Keratinocyte (primary cell): ENCODE measurements at regions not wholly inside any gene's neighbourhood (a gene's known extent, or its start where the extent isn't known, plus 50 kb on each side); places are given as distances from the start of the nearest gene placed in this dataset.

Source experiments
- EZH2 ChIP-seq: IDR thresholded peaks from one replicate; pipeline ENCODE4 v1.6.1; 2012; ENCODE audit warnings: inconsistent platforms, mild to moderate bottlenecking, low read length, moderate library complexity
- TF ChIP-seq, protein P1 (sequence below), 3 experiments: IDR thresholded peaks in 1 of 3; conservative IDR thresholded peaks in 1 of 3; optimal IDR thresholded peaks in 1 of 3; 2 replicates in 2 of 3; 3 replicates in 1 of 3; pipeline versions ENCODE3 to v1.5.1; 2011; ENCODE audit warnings: low read length in 3 of 3, mild to moderate bottlenecking in 3 of 3, moderate library complexity in 2 of 3, control low read depth in 1 of 3, inconsistent platforms in 1 of 3; ENCODE audit not compliant: insufficient read depth in 2 of 3; ENCODE audit errors: extremely low read depth in 1 of 3

DNA sequence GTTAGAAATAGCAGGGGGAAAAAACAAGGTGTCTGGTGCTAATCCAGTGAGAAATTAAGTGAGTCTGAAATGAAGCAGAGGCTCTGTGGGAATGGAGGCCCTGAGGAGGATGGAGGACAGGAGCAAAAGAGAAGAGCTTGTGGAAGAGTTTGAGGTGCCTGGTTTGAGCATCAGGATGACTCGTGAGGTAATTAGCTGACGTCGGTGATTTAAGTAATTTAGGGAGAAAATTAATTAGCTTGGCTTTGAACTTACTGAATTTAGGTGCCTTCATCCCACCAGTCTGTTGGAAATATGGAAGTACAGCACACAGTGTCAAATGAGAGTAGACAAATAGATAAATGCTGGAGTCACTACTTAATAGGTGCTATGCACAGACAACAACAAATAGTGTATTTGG, 103.0 kb upstream of the CDH6 start:
- TF ChIP-seq, protein P1, sequence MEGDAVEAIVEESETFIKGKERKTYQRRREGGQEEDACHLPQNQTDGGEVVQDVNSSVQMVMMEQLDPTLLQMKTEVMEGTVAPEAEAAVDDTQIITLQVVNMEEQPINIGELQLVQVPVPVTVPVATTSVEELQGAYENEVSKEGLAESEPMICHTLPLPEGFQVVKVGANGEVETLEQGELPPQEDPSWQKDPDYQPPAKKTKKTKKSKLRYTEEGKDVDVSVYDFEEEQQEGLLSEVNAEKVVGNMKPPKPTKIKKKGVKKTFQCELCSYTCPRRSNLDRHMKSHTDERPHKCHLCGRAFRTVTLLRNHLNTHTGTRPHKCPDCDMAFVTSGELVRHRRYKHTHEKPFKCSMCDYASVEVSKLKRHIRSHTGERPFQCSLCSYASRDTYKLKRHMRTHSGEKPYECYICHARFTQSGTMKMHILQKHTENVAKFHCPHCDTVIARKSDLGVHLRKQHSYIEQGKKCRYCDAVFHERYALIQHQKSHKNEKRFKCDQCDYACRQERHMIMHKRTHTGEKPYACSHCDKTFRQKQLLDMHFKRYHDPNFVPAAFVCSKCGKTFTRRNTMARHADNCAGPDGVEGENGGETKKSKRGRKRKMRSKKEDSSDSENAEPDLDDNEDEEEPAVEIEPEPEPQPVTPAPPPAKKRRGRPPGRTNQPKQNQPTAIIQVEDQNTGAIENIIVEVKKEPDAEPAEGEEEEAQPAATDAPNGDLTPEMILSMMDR (optimal IDR thresholded peaks at IDR 0.05 in 1 of 3, IDR thresholded peaks at IDR 0.05 in 1 of 3, conservative IDR thresholded peaks at IDR 0.05 in 1 of 3; ENCODE audit: extremely low read depth in 1 of 3, insufficient read depth in 2 of 3, low read length in 3 of 3): no peak
- TF ChIP-seq EZH2: no peak
